C4-2B (cell line): ENCODE measurements at regions not wholly inside any gene's neighbourhood (a gene's known extent, or its start where the extent isn't known, plus 50 kb on each side); places are given as distances from the start of the nearest gene placed in this dataset.

Experiments
- CTCF ChIP-seq: fragments of 450-650 bp; conservative IDR thresholded peaks from 2 replicates; pipeline ENCODE4 v1.5.1; 2017; ENCODE audit warnings: mild to moderate bottlenecking
- ZFX ChIP-seq: fragments of 450-650 bp; IDR thresholded peaks from 2 replicates; pipeline ENCODE4 v1.6.1; 2017

- TF ChIP-seq CTCF (no peak), ZFX (no peak)
Observed at GRCh38 chr6:62612471-62612870, 326.4 kb upstream of the KHDRBS2 start.
